ENCODE measurements at regions not wholly inside any gene's neighbourhood (a gene's known extent, or its start where the extent isn't known, plus 50 kb on each side); places are given as distances from the start of the nearest gene placed in this dataset.

DNA sequence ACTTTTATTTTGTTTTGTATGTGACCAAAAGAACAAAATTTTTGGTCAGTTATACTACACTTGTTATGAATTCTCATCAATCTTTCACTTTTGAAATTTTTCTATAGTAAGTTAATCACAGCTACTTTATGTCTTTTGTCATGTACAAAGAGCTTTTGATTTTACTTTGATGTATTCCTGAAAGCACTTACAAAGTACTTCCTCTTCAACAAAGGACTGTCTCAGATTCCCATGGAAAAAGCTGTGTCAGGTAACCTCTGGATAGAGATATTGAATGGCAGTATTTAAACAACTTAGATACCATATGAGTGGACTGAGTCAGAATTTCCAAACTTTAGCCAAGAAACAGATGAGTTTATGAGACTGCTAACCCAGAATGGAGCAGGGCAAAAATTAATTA is 689.3 kb upstream of the ATXN8OS start:
- DNase-seq: no peak

DNA sequence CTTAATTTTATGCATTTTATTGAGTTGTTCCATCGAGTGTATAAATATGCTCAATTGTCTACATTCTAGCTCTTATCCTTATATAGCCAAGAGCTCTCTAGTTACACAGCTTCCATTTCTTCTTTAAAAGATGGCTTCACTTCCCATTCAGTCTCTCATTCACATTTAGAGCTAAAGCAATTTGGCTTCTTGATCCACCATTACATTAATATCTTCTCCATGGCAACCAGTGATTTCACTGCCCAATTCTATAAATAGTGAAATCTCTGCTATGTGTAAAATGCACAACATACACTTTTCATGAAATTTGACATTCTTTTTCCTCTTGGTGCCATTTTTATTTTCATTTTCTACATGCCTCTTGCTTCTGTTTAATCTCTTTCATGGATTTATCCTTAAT is 696.9 kb upstream of the ATXN8OS start:
- DNase-seq: no peak

DNA sequence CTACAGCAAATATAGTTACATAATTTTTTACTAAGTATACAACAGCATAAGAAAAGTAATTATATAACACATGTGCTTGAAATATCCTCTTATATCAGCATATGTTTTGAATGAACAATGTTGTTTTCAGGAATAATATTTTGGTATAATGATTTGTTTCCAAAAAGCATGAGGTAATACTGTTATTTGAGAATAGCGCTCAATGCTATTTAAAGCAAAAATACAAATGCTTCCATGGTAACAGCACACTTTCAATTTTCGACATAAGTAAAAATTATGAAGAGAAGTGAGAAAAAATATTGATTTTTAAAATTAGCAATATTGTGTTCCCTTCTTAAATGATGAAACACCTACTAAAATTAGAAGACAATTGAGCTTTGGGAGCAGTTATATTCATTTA is 715.9 kb upstream of the ATXN8OS start:
- DNase-seq: no peak

DNA sequence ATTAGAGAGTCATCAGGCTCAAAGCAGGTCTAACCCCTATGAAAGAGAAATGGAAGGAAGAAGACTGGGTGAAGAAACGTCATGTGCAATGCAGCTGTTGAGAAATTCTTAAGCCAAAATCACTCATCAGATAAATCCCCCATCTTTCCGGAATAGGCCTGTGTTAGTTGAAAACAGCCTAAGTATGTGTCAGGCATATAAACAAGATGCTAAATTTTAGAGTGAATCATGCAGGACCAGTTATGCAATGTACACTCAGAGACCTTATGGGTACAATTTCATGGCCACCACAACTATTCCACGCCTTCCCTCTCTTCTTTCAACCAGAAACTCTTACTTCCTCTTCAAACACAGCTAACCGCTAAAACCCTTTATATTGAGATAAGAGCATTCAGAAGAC is 717.7 kb upstream of the ATXN8OS start:
- DNase-seq: no peak

DNA sequence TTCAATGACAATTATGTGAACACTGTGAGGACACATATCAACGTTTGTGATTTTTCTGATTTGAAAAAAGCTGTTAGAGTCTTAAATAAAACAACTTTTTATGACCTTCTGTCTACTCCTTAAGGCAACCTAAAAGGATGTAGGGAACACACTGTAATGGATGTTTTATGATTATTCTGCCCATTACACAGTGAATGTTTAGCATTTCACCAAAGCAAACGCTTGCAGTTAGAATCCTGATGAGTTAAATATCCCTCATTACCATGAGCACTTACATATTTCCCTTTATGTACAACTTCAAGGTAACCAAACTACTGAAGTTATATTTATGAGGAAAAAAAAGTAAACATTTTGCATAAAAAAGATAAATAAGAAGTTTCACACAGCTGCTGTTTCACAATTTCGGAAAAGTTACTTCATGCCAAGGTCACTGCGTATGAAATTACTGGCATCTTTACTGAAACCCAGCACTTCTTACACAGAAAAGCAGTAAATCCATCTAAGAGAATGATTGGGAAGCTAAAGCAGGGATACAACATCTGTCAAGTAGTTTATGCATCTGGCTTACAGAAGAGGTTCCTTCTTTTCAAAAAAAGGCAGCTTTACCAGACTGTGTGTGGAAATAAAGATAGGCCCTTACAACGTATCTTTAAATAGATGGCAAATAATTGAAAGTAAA is 733.7 kb upstream of the ATXN8OS start:
- no peak for DNase-seq

DNA sequence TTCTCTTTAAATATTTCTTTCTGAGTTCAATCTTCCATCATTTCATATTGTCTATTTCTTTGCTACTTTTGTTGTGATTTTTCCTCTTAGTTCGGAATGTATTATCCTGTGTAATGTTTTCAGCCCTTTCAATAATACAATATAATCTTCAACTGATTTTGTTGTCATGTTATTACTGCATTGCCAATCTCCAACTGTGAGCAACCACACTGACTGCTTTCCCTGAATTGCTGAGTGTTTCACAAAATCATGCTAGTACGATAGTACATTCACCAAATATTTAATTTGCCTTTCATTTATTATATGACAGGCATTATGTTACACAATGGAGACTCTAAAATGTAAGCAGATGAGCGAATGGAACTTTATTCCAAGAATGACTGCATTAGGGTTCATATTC is 744.3 kb upstream of the ATXN8OS start:
- no peak for DNase-seq

DNA sequence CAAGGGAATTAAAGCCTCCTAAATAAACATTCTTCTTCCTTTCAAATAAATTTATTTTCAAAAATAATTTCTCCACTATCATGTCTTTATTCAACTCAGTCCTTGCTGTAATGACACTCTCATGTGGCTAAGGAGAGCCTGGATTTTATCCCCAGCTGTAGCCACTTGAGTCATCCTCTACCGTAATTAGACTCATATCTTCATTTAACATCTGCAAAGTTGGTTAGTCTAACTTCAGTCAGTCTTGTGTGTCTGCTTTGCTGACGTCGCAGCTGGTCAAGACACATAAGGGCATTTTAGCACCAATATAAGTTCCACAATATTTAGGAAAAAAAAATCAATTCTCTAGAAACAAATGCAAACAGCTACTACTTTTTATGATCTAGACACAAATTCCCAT is 776.4 kb upstream of the ATXN8OS start:
- no peak for DNase-seq

DNA sequence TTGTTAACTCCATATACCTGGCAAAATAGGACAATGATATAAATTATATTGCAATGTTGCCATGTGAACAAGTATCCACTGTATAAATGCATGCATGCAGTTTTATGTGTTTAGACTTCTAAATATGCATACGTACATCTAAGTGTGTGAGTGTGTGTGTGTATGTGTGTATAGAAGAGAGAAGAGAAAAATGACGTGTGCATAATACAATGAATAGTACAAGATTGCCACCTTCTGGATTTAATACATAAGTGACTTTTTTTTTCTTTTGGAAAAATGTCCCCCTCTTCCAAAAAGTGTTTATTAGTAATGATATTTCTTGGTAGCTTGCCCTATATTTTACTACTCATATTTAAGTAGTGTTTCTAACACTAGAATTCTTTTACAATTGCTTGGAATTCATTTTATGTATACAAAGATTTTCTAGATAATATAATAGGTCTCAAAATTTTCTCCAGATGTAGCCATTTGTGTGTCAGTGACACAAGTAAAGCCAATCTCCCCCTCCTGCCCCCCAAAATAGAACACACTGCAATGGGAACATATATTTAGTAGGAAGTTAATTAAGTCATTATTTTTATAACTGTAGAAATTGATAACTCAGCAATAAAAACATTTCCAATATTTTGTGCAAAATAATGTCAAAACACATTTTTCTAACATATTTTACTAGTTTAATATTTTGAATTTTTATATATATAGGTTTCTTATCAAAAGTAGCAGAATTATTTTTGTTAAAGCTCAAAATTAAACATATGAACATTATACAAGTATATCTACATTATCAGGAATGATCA is 783.3 kb upstream of the ATXN8OS start:
- no peak for DNase-seq

DNA sequence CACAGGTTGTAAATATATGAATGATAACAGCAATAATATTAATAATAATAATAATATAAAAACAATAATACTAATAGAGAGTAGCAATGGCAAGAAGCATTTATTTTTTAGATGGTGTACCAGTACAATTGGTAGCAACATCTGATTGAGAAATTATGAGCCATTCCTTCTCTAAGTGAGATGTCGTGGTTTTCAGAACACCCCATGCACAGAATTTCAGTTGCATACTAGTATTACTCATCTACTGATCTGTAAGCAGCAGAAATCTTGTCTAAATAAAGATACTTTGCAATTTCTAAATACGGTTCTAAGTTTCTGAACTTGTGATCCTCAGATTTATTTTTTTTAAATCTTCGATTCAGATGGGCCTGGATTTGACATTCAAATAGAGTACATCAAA is 788.0 kb upstream of the ATXN8OS start:
- no peak for DNase-seq

DNA sequence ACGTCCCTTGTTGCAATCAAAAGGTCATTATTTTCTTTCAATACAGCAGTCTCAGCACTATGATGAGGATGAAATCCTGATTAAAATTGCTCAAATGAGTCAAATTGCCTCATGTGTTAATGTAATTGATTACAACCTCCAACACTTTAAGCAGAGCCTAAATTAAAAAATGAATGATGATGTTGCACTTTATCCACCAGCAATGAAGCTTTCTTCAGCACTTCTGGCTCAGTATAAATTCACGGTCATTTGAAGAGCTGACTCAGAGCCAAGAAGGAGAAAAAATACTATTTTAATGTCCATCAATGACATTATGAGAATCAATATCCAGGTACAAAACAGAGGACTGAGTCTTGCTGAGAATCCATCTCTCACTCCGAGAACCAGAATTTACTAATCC is 792.6 kb upstream of the ATXN8OS start:
- DNase-seq: no peak

DNA sequence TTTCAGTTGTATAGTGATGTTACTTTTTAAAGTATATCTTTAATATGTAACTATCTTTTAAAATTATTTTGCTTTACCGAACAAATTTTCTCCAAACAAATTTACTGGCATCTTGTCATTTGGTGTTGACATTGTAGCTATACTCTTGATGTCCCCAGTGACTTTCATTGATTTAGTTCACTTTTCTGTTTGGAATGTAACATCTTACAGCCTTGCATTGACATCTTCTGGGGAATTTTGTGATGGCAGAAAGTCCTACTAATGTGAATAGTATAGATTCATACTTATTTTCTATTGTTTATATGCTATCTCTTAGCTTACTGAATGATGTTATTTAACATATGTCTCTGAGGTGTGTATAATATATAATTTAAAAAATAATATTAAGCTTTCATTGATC is 800.9 kb upstream of the ATXN8OS start:
- no peak for DNase-seq

DNA sequence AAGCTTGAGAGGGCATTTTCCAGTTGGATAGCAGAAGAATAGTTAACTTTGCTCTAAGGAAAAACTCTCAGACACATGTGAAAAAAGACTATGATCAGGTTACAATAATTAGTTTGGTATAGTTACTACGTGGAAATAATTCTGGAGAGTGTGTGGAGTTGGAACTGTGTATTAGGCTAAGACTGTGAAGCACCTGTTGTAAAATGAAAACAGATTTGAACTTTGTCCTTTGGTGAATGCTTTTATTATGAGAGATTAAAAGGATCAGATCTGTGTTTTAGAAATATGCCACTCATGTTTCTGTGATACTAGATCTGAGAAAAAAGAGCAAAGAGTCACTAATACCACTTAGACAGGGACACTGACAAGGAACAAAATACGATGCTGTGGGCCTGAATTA is 807.5 kb upstream of the ATXN8OS start:
- DNase-seq: no peak

DNA sequence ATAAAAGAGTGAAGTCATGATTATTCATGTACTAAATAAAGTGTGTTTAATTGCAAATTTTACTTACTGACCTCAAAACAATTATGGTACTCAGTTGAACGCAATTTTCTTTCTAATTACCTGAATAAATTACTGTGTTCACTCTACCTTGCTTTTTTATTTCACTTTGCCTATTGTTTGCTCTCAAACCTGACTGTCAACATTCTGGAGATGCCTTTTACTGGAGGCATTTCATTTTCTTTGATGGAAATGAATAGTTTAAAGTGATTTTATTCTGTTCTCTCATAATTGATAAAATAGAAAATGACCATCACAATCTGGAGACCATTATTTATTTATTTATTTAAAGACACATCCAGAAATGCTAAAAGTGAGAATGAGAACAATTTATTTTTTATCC is 811.5 kb upstream of the ATXN8OS start:
- no peak for DNase-seq

DNA sequence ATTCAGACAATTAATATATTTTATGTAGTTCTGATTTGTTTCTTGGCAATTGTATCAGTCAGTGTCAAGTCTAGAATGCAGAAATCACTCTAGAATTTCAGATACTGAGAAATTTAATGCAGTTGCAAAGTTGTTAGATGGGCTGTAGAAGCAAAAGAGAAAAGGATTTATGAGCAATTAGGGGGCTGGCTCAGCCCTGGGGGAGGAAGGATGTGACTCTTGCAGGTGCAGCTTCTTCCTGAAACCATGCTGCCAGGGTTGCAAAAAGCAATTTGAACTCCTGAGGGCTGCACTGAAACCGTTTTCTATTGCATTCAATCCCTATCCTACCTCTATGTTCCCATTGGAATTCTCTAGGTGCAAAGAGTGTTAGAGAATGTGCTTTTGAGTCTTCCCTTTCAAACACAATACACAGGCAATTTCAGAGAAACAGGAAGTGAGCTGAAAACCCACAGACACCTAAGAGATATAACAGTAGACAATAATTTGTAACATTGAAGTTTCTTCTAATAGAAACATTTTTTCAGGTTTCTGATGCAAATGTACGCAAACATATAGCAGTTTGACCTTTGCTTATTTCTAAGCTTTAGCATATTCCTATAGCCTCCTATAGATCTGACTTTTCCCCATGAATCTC is 814.7 kb upstream of the ATXN8OS start:
- no peak for DNase-seq

DNA sequence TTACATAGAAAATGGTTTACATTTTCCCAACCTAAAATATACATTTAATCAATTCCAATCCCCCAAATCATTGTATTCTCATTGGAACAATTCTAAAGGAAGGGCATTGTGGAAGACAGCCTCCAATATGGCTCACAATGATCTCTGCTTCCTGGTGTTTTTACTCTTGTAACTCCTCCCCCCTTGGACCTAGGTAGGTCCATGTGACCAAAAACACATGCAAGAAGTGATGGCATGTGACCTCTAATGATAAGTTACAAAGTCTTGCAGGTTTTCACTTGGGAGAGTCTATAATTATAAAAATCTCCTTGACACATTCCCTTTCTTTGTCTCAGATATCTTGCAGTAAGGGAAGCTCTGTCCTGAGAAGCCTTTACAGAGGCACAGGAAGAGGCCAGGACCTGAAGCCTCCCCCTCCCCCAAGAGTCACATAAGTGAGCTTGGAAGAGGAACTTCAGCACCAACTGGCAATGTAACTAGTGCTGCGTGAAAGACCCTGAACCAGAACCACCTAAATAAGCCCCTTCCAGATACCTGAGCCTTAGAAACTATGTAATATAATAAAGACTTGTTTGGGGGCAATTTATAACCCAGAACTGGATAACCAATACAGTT is 816.2 kb upstream of the ATXN8OS start:
- DNase-seq: no peak

DNA sequence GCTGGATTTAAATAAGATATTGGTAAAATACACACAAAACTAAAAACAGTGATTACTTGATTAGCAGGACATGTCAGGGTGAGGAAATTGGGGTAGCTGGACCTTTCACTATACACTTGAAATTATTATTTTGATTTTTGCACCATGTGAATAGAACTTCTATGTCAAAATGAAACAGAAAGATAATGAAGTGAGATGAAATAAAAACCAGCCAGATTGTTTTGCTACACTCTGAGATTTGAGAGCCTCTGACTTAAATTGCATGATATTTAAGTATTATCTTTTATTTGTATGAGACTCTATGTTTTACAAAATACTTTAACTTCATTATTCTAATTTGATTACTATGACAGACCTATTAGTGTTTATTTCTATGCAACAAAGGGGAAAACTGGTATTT is 819.6 kb upstream of the ATXN8OS start:
- no peak for DNase-seq

DNA sequence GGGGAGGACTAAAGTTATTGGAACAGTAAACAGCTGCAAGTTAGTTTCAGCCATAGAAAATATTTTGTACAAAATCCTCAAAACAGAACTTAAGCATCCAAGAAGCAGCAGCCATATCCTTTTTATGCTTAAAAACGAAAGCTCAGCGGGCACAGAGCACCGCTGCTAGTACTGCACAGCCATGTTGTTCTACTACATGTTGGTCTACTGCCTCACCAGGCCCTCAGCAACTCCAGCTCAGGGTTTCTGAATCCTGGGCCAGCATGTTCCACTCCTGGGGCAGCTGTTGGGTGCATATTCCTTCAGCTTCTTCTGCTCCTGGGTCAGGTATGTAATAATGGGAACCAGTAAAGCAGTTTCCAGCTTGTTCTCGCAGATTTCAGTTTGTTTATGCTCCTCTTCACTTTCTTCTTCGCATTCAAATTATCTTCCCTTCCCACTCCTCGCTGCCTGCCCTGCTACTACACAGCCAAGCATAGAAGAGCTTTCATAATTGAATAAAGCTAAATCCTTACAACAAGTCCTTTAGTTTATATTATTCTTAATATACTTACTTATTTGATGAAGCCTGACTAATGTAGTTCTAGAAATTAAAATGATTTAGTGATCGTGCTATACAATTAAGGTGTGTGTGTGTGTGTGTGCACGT is 820.5 kb upstream of the ATXN8OS start:
- no peak for DNase-seq

DNA sequence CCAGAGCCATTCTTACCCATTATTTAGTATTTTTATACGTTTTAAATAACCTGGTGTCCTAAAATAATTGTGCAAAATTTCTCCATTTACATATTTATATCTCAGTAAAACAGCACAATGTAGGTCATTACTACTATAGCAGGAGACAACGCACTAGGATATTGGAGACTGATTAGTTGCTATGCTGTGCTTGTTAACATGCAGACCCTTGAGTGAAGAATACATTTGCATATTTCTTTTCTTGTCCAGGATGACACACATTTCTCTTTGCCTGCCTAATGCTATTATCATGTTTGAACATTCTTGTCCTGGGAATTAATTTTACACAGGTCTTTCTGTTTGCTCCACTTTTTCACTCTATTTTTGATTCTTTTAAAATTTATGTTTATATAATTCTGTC is 823.8 kb upstream of the ATXN8OS start:
- DNase-seq: no peak

DNA sequence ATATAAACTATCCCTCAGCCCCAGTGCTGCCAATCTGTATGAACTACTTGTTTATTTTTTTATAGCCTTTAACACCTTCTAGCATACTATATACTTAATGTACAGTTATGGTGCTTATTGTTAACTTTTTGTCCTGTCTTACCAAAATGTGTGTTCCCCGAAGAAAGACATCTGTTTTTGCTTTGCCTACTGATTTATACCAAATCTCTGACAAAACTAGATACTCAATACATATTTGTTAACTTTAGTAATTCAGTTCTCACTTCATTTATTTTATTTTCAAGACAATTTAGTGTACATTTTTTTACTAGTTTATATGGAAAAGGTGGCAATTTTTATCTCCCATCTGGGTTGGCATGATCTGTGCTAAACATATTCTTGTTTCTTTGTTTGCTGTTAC is 824.3 kb upstream of the ATXN8OS start:
- no peak for DNase-seq

DNA sequence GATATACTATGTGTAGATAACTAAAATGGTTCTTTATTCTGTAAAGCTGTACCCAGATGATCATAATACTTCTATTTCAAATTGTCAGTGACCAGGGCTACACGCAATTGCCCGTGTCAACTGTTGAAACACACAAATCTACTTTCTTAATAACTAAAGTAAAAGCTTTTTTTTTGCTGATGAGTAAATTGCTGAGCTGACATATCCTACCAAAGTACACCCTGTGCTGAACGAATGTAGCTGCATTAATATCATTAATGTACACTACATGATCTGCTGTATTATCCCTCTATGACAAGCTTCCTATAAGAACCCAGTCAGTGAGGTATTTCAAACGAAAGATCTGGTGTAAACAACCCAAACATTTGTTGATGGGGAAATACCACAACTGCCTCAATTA is 827.2 kb upstream of the ATXN8OS start:
- DNase-seq: no peak

DNA sequence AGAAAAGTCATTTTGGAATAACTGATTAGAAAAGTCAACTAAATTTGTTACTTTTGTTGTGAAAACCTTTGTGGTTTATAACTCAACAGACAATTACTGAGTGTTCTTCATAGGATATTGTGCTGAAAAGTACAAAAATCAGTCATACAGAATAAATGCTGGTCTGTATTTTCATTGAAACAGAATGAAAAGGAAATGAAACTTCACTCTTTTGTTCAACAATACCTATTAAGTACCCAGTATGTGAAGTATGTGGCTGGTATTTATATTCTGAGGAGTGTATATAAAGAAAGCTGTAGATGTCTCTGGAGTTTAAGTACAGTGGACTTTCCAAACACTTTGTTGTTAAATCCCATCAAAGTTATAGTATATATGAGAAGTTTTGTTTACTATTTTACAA is 828.4 kb upstream of the ATXN8OS start:
- no peak for DNase-seq

DNA sequence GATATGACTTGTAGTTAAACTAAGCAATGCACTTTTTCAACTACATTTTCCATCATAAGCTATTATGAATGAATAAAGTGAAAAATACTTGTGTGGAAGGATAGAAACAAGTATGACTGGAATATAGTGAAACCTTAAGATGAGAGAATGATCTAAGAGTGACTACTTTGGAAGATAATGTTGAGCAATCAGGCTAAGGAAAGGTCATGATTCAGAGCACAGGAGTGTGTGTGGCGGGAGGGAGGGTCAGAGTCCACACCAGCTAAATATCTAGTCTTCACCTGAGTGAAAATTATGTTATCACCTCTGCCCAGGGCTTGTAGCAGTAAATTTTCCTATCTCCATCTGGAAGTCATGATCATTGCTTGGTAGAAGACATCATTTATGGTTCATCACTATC is 833.4 kb upstream of the ATXN8OS start:
- DNase-seq: no peak
